ENCODE measurements at regions not wholly inside any gene's neighbourhood (a gene's known extent, or its start where the extent isn't known, plus 50 kb on each side); places are given as distances from the start of the nearest gene placed in this dataset.

- H3K4me1 ChIP-seq (ENCODE audit: control insufficient read depth in 1 of 2, insufficient read depth in 2 of 2, low read length in 2 of 2), result no peaks in the 10 kb centered on the region
- H3K9me3 ChIP-seq (ENCODE audit: control insufficient read depth in 1 of 2, low read length in 2 of 2), result no peaks in the 10 kb centered on the region
- no peak overlapping the region for H3K4me3 ChIP-seq (ENCODE audit: low read depth in 1 of 2, low read length in 2 of 2)
- no peaks in the 10 kb centered on the region for H3K27me3 ChIP-seq (ENCODE audit: control insufficient read depth in 1 of 2, insufficient read depth in 2 of 2, low read length in 2 of 2)
- no peaks in the 10 kb centered on the region for H3K36me3 ChIP-seq (ENCODE audit: control insufficient read depth in 1 of 2, insufficient read depth in 2 of 2, low read length in 2 of 2)
- no peak overlapping the region for H3K27ac ChIP-seq (ENCODE audit: low read depth, low read length)
- no peak overlapping the region for H3K9ac ChIP-seq (ENCODE audit: low read depth in 1 of 2, low read length in 2 of 2)
Observed at GRCh38 chr5:155998257-155998656, 328.7 kb upstream of the SGCD start.

- no peak overlapping the region for H3K4me3 ChIP-seq (ENCODE audit: low read depth in 1 of 2, low read length in 2 of 2)
- H3K4me1 ChIP-seq (ENCODE audit: control insufficient read depth in 1 of 2, insufficient read depth in 2 of 2, low read length in 2 of 2), result no peaks in the 10 kb centered on the region
- no peaks in the 10 kb centered on the region for H3K9me3 ChIP-seq (ENCODE audit: control insufficient read depth in 1 of 2, low read length in 2 of 2)
- no peak overlapping the region for H3K9ac ChIP-seq (ENCODE audit: low read depth in 1 of 2, low read length in 2 of 2)
- H3K36me3 ChIP-seq (ENCODE audit: control insufficient read depth in 1 of 2, insufficient read depth in 2 of 2, low read length in 2 of 2), result no peaks in the 10 kb centered on the region
- H3K27me3 ChIP-seq (ENCODE audit: control insufficient read depth in 1 of 2, insufficient read depth in 2 of 2, low read length in 2 of 2), result no peaks in the 10 kb centered on the region
- H3K27ac ChIP-seq (ENCODE audit: low read depth, low read length), result no peak overlapping the region
Observed at GRCh38 chr5:156000115-156000514, 326.8 kb upstream of the SGCD start.

- H3K4me1 ChIP-seq (ENCODE audit: control insufficient read depth in 1 of 2, insufficient read depth in 2 of 2, low read length in 2 of 2), result no peaks in the 10 kb centered on the region
- H3K4me3 ChIP-seq (ENCODE audit: low read depth in 1 of 2, low read length in 2 of 2), result no peak overlapping the region
- H3K27me3 ChIP-seq (ENCODE audit: control insufficient read depth in 1 of 2, insufficient read depth in 2 of 2, low read length in 2 of 2), result no peaks in the 10 kb centered on the region
- no peaks in the 10 kb centered on the region for H3K9me3 ChIP-seq (ENCODE audit: control insufficient read depth in 1 of 2, low read length in 2 of 2)
- H3K9ac ChIP-seq (ENCODE audit: low read depth in 1 of 2, low read length in 2 of 2), result no peak overlapping the region
- no peak overlapping the region for H3K27ac ChIP-seq (ENCODE audit: low read depth, low read length)
- no peaks in the 10 kb centered on the region for H3K36me3 ChIP-seq (ENCODE audit: control insufficient read depth in 1 of 2, insufficient read depth in 2 of 2, low read length in 2 of 2)
Observed at GRCh38 chr5:156004754-156005153, 322.2 kb upstream of the SGCD start.

GRCh38 chr5:156006026-156006647, 320.8 kb upstream of the SGCD start:
- no peaks in the 10 kb centered on the region for H3K9me3 ChIP-seq (ENCODE audit: control insufficient read depth in 1 of 2, low read length in 2 of 2)
- H3K36me3 ChIP-seq (ENCODE audit: control insufficient read depth in 1 of 2, insufficient read depth in 2 of 2, low read length in 2 of 2), result no peaks in the 10 kb centered on the region
- H3K27me3 ChIP-seq (ENCODE audit: control insufficient read depth in 1 of 2, insufficient read depth in 2 of 2, low read length in 2 of 2), result no peaks in the 10 kb centered on the region
- H3K27ac ChIP-seq (ENCODE audit: low read depth, low read length), result no peak overlapping the region
- H3K9ac ChIP-seq (ENCODE audit: low read depth in 1 of 2, low read length in 2 of 2), result no peak overlapping the region
- no peak overlapping the region for H3K4me3 ChIP-seq (ENCODE audit: low read depth in 1 of 2, low read length in 2 of 2)
- no peaks in the 10 kb centered on the region for H3K4me1 ChIP-seq (ENCODE audit: control insufficient read depth in 1 of 2, insufficient read depth in 2 of 2, low read length in 2 of 2)

GRCh38 chr5:156008844-156009243, 318.1 kb upstream of the SGCD start:
- H3K4me3 ChIP-seq (ENCODE audit: low read depth in 1 of 2, low read length in 2 of 2), result no peak overlapping the region
- no peaks in the 10 kb centered on the region for H3K4me1 ChIP-seq (ENCODE audit: control insufficient read depth in 1 of 2, insufficient read depth in 2 of 2, low read length in 2 of 2)
- H3K27ac ChIP-seq (ENCODE audit: low read depth, low read length), result no peak overlapping the region
- H3K27me3 ChIP-seq (ENCODE audit: control insufficient read depth in 1 of 2, insufficient read depth in 2 of 2, low read length in 2 of 2), result no peaks in the 10 kb centered on the region
- no peaks in the 10 kb centered on the region for H3K36me3 ChIP-seq (ENCODE audit: control insufficient read depth in 1 of 2, insufficient read depth in 2 of 2, low read length in 2 of 2)
- H3K9me3 ChIP-seq (ENCODE audit: control insufficient read depth in 1 of 2, low read length in 2 of 2), result no peaks in the 10 kb centered on the region
- no peak overlapping the region for H3K9ac ChIP-seq (ENCODE audit: low read depth in 1 of 2, low read length in 2 of 2)

GRCh38 chr5:156009583-156009982, 317.4 kb upstream of the SGCD start:
- H3K4me3 ChIP-seq (ENCODE audit: low read depth in 1 of 2, low read length in 2 of 2), result no peak overlapping the region
- H3K4me1 ChIP-seq (ENCODE audit: control insufficient read depth in 1 of 2, insufficient read depth in 2 of 2, low read length in 2 of 2), result no peaks in the 10 kb centered on the region
- H3K9me3 ChIP-seq (ENCODE audit: control insufficient read depth in 1 of 2, low read length in 2 of 2), result no peaks in the 10 kb centered on the region
- H3K27me3 ChIP-seq (ENCODE audit: control insufficient read depth in 1 of 2, insufficient read depth in 2 of 2, low read length in 2 of 2), result no peaks in the 10 kb centered on the region
- H3K27ac ChIP-seq (ENCODE audit: low read depth, low read length), result no peak overlapping the region
- H3K36me3 ChIP-seq (ENCODE audit: control insufficient read depth in 1 of 2, insufficient read depth in 2 of 2, low read length in 2 of 2), result no peaks in the 10 kb centered on the region
- H3K9ac ChIP-seq (ENCODE audit: low read depth in 1 of 2, low read length in 2 of 2), result no peak overlapping the region

- H3K36me3 ChIP-seq (ENCODE audit: control insufficient read depth in 1 of 2, insufficient read depth in 2 of 2, low read length in 2 of 2), result no peaks in the 10 kb centered on the region
Observed at GRCh38 chr5:156015137-156015536, 311.8 kb upstream of the SGCD start.

GRCh38 chr5:156019130-156019529, 307.8 kb upstream of the SGCD start:
- Histone ChIP-seq H3K27ac (ENCODE audit: low read depth, low read length) (no peak overlapping the region), H3K9me3 (ENCODE audit: control insufficient read depth in 1 of 2, low read length in 2 of 2) (no peaks in the 10 kb centered on the region), H3K4me1 (ENCODE audit: control insufficient read depth in 1 of 2, insufficient read depth in 2 of 2, low read length in 2 of 2) (no peaks in the 10 kb centered on the region), H3K9ac (ENCODE audit: low read depth in 1 of 2, low read length in 2 of 2) (no peak overlapping the region), H3K4me3 (ENCODE audit: low read depth in 1 of 2, low read length in 2 of 2) (no peak overlapping the region), H3K36me3 (ENCODE audit: control insufficient read depth in 1 of 2, insufficient read depth in 2 of 2, low read length in 2 of 2) (no peaks in the 10 kb centered on the region), H3K27me3 (ENCODE audit: control insufficient read depth in 1 of 2, insufficient read depth in 2 of 2, low read length in 2 of 2) (no peaks in the 10 kb centered on the region)

More at GRCh38 chr5:156015137-156015536, 311.8 kb upstream of the SGCD start:
- H3K27ac ChIP-seq (ENCODE audit: low read depth, low read length), result no peak overlapping the region
- no peaks in the 10 kb centered on the region for H3K27me3 ChIP-seq (ENCODE audit: control insufficient read depth in 1 of 2, insufficient read depth in 2 of 2, low read length in 2 of 2)
- no peaks in the 10 kb centered on the region for H3K9me3 ChIP-seq (ENCODE audit: control insufficient read depth in 1 of 2, low read length in 2 of 2)
- no peak overlapping the region for H3K4me3 ChIP-seq (ENCODE audit: low read depth in 1 of 2, low read length in 2 of 2)
- no peaks in the 10 kb centered on the region for H3K4me1 ChIP-seq (ENCODE audit: control insufficient read depth in 1 of 2, insufficient read depth in 2 of 2, low read length in 2 of 2)
- H3K9ac ChIP-seq (ENCODE audit: low read depth in 1 of 2, low read length in 2 of 2), result no peak overlapping the region

- Histone ChIP-seq H3K4me1 (ENCODE audit: control insufficient read depth in 1 of 2, insufficient read depth in 2 of 2, low read length in 2 of 2) (no peaks in the 10 kb centered on the region), H3K36me3 (ENCODE audit: control insufficient read depth in 1 of 2, insufficient read depth in 2 of 2, low read length in 2 of 2) (no peaks in the 10 kb centered on the region), H3K9me3 (ENCODE audit: control insufficient read depth in 1 of 2, low read length in 2 of 2) (no peaks in the 10 kb centered on the region), H3K27ac (ENCODE audit: low read depth, low read length) (no peak overlapping the region), H3K27me3 (ENCODE audit: control insufficient read depth in 1 of 2, insufficient read depth in 2 of 2, low read length in 2 of 2) (no peaks in the 10 kb centered on the region), H3K4me3 (ENCODE audit: low read depth in 1 of 2, low read length in 2 of 2) (no peak overlapping the region), H3K9ac (ENCODE audit: low read depth in 1 of 2, low read length in 2 of 2) (no peak overlapping the region)
Observed at GRCh38 chr5:156019571-156020180, 307.3 kb upstream of the SGCD start.

- Histone ChIP-seq H3K9ac (ENCODE audit: low read depth in 1 of 2, low read length in 2 of 2) (no peak overlapping the region), H3K4me3 (ENCODE audit: low read depth in 1 of 2, low read length in 2 of 2) (no peak overlapping the region), H3K27ac (ENCODE audit: low read depth, low read length) (no peak overlapping the region), H3K27me3 (ENCODE audit: control insufficient read depth in 1 of 2, insufficient read depth in 2 of 2, low read length in 2 of 2) (no peaks in the 10 kb centered on the region), H3K4me1 (ENCODE audit: control insufficient read depth in 1 of 2, insufficient read depth in 2 of 2, low read length in 2 of 2) (no peaks in the 10 kb centered on the region), H3K9me3 (ENCODE audit: control insufficient read depth in 1 of 2, low read length in 2 of 2) (no peaks in the 10 kb centered on the region), H3K36me3 (ENCODE audit: control insufficient read depth in 1 of 2, insufficient read depth in 2 of 2, low read length in 2 of 2) (no peaks in the 10 kb centered on the region)
Observed at GRCh38 chr5:156020647-156021046, 306.3 kb upstream of the SGCD start.
